ENCODE measurements at regions not wholly inside any gene's neighbourhood (a gene's known extent, or its start where the extent isn't known, plus 50 kb on each side); places are given as distances from the start of the nearest gene placed in this dataset.

- DNase-seq (ENCODE audit: low read depth in 2 of 2), result no peak
These were observed 226.8 kb upstream of the HMGA2 start for GRCh38 chr12:65597527-65597926.

GRCh38 chr12:65598688-65599087 is 225.6 kb upstream of the HMGA2 start:
- DNase-seq (ENCODE audit: low read depth in 2 of 2), result no peak

- no peak for DNase-seq (ENCODE audit: low read depth in 2 of 2)
These were observed 222.1 kb upstream of the HMGA2 start for GRCh38 chr12:65602253-65602609.

GRCh38 chr12:65602610-65603295 is 221.5 kb upstream of the HMGA2 start:
- peak; percentile 18 to 54 for DNase-seq (ENCODE audit: low read depth in 2 of 2)

GRCh38 chr12:65603438-65604351 is 220.6 kb upstream of the HMGA2 start:
- DNase-seq (ENCODE audit: low read depth in 2 of 2), result no peak

- DNase-seq (ENCODE audit: low read depth in 2 of 2), result no peak
These were observed 219.3 kb upstream of the HMGA2 start for GRCh38 chr12:65605019-65605418.

GRCh38 chr12:65606008-65606766 is 218.1 kb upstream of the HMGA2 start:
- DNase-seq (ENCODE audit: low read depth in 2 of 2), result no peak

- DNase-seq (ENCODE audit: low read depth in 2 of 2), result no peak
These were observed 216.9 kb upstream of the HMGA2 start for GRCh38 chr12:65607401-65607841.

GRCh38 chr12:65608319-65608916 is 215.9 kb upstream of the HMGA2 start:
- no peak for DNase-seq (ENCODE audit: low read depth in 2 of 2)

GRCh38 chr12:65609359-65609771 is 214.9 kb upstream of the HMGA2 start:
- no peak for DNase-seq (ENCODE audit: low read depth in 2 of 2)

- DNase-seq (ENCODE audit: low read depth in 2 of 2), result no peak
These were observed 212.9 kb upstream of the HMGA2 start for GRCh38 chr12:65611396-65611795.

GRCh38 chr12:65612440-65612839 is 211.8 kb upstream of the HMGA2 start:
- DNase-seq (ENCODE audit: low read depth in 2 of 2), result no peak

- DNase-seq (ENCODE audit: low read depth in 2 of 2), result no peak
These were observed 210.6 kb upstream of the HMGA2 start for GRCh38 chr12:65613692-65614091.

- no peak for DNase-seq (ENCODE audit: low read depth in 2 of 2)
These were observed 209.9 kb upstream of the HMGA2 start for GRCh38 chr12:65614259-65614889.

- no peak for DNase-seq (ENCODE audit: low read depth in 2 of 2)
These were observed 209.2 kb upstream of the HMGA2 start for GRCh38 chr12:65615118-65615517.

- DNase-seq (ENCODE audit: low read depth in 2 of 2), result no peak
These were observed 208.3 kb upstream of the HMGA2 start for GRCh38 chr12:65616022-65616421.

- no peak for DNase-seq (ENCODE audit: low read depth in 2 of 2)
These were observed 205.7 kb upstream of the HMGA2 start for GRCh38 chr12:65618588-65618987.

GRCh38 chr12:65619018-65619417 is 205.3 kb upstream of the HMGA2 start:
- no peak for DNase-seq (ENCODE audit: low read depth in 2 of 2)

- no peak for DNase-seq (ENCODE audit: low read depth in 2 of 2)
These were observed 204.2 kb upstream of the HMGA2 start for GRCh38 chr12:65620046-65620445.

- DNase-seq (ENCODE audit: low read depth in 2 of 2), result no peak
These were observed 202.2 kb upstream of the HMGA2 start for GRCh38 chr12:65622056-65622455.

GRCh38 chr12:65623507-65623906 is 200.8 kb upstream of the HMGA2 start:
- no peak for DNase-seq (ENCODE audit: low read depth in 2 of 2)

Measured in stimulated activated CD4-positive, alpha-beta T cell treated with anti-CD3 and anti-CD28 coated beads, Interleukin-15, amount 100 ng/mL, for 48 hours (primary cell).